Loucy (cell line): ENCODE measurements at regions not wholly inside any gene's neighbourhood (a gene's known extent, or its start where the extent isn't known, plus 50 kb on each side); places are given as distances from the start of the nearest gene placed in this dataset.

Experiments used
- H2AFZ ChIP-seq: fragments of 200-600 bp; sonication (generic); 2 replicates; pipeline ENCODE4 v1.6.0; 2016; ENCODE audit warnings: antibody characterized with exemption, mild to moderate bottlenecking, low read length, moderate library complexity
- H3F3A ChIP-seq: fragments of 200-600 bp; 2 replicates; pipeline ENCODE4 v1.6.0; 2016; ENCODE audit warnings: antibody characterized with exemption, low read depth, mild to moderate bottlenecking
- H3K27me3 ChIP-seq: fragments of 200-600 bp; sonication (generic); 2 replicates; pipeline ENCODE4 v1.6.1; 2014; ENCODE audit warnings: low read length, mild to moderate bottlenecking; ENCODE audit not compliant: insufficient read depth, poor library complexity, severe bottlenecking
- H3K36me3 ChIP-seq: fragments of 200-600 bp; sonication (generic); 2 replicates; pipeline ENCODE4 v1.6.1; 2016; ENCODE audit warnings: low read length; ENCODE audit not compliant: insufficient read depth
- H3K4me1 ChIP-seq: fragments of 200-600 bp; sonication (generic); 2 replicates; pipeline ENCODE4 v1.5.1; 2014; ENCODE audit warnings: low read length, mild to moderate bottlenecking; ENCODE audit not compliant: insufficient read depth, poor library complexity, severe bottlenecking
- H3K4me2 ChIP-seq: fragments of 200-600 bp; sonication (generic); 2 replicates; pipeline ENCODE4 v1.6.0; 2014; ENCODE audit warnings: antibody characterized with exemption, low read length, low read depth, mild to moderate bottlenecking; ENCODE audit not compliant: poor library complexity, severe bottlenecking
- H3K4me3 ChIP-seq: fragments of 200-600 bp; sonication (generic); 2 replicates; pipeline ENCODE4 v1.5.1; 2014; ENCODE audit warnings: low read length, mild to moderate bottlenecking, mixed read lengths; ENCODE audit not compliant: poor library complexity, severe bottlenecking
- H3K79me2 ChIP-seq: fragments of 200-600 bp; sonication (generic); 2 replicates; pipeline ENCODE4 v1.6.1; 2014; ENCODE audit warnings: low read length; ENCODE audit not compliant: insufficient read depth
- H3K9ac ChIP-seq: fragments of 200-600 bp; sonication (generic); 2 replicates; pipeline ENCODE4 v1.6.0; 2014; ENCODE audit warnings: mild to moderate bottlenecking, low read depth, low read length, moderate library complexity; ENCODE audit not compliant: poor library complexity, severe bottlenecking
- H3K9me2 ChIP-seq: fragments of 200-600 bp; sonication (generic); replicated peaks from 2 replicates; pipeline ENCODE4 v1.6.1; 2016; ENCODE audit warnings: low read depth, low read length, mixed read lengths
- H3K9me3 ChIP-seq: fragments of 200-600 bp; sonication (generic); 2 replicates; pipeline ENCODE4 v1.6.1; 2014; ENCODE audit warnings: mild to moderate bottlenecking, antibody characterized with exemption, low read length, low read depth; ENCODE audit not compliant: insufficient read depth
- H4K20me1 ChIP-seq: fragments of 200-600 bp; sonication (generic); 2 replicates; pipeline ENCODE4 v1.6.0; 2014; ENCODE audit warnings: antibody characterized with exemption, low read length, mild to moderate bottlenecking; ENCODE audit not compliant: insufficient read depth, poor library complexity, severe bottlenecking
- CTCF ChIP-seq: fragments of 200-600 bp; sonication (generic); conservative IDR thresholded peaks from 2 replicates; pipeline ENCODE4 v1.5.1; 2014; ENCODE audit warnings: mild to moderate bottlenecking, antibody characterized with exemption, low read length
- EZH2phosphoT487 ChIP-seq: fragments of 200-600 bp; IDR thresholded peaks from 2 replicates; pipeline ENCODE4 v1.6.1; 2018; ENCODE audit warnings: antibody characterized with exemption, mild to moderate bottlenecking, moderate library complexity, borderline replicate concordance

- no peak for TF ChIP-seq EZH2phosphoT487
- no peak for TF ChIP-seq CTCF
- H3K9me3 ChIP-seq: no peaks in the 10 kb centered on the region
- no peak overlapping the region for H2AFZ ChIP-seq
- no peaks in the 10 kb centered on the region for H3K27me3 ChIP-seq
- H3K4me2 ChIP-seq: no peak overlapping the region
- H3K4me1 ChIP-seq: no peaks in the 10 kb centered on the region
- H3K9me2 ChIP-seq: no peaks in the 10 kb centered on the region
- H3K79me2 ChIP-seq: no peaks in the 10 kb centered on the region
- no peaks in the 10 kb centered on the region for H3K36me3 ChIP-seq
- no peaks in the 10 kb centered on the region for H3F3A ChIP-seq
- H4K20me1 ChIP-seq: no peaks in the 10 kb centered on the region
- no peak overlapping the region for H3K4me3 ChIP-seq
- no peak overlapping the region for H3K9ac ChIP-seq
Observed at GRCh38 chr14:54301359-54301758, 95.4 kb upstream of the CDKN3 start.

- Histone ChIP-seq H3K9me2 (no peaks in the 10 kb centered on the region), H3K4me3 (no peak overlapping the region), H3F3A (no peaks in the 10 kb centered on the region), H3K9ac (no peak overlapping the region), H4K20me1 (no peaks in the 10 kb centered on the region), H2AFZ (no peak overlapping the region), H3K4me1 (no peaks in the 10 kb centered on the region), H3K4me2 (no peak overlapping the region), H3K36me3 (no peaks in the 10 kb centered on the region), H3K27me3 (no peaks in the 10 kb centered on the region), H3K79me2 (no peaks in the 10 kb centered on the region), H3K9me3 (no peaks in the 10 kb centered on the region)
- TF ChIP-seq CTCF (no peak), EZH2phosphoT487 (no peak)
Observed at GRCh38 chr14:54306806-54307205, 90.0 kb upstream of the CDKN3 start.

GRCh38 chr14:54309615-54310014, 87.2 kb upstream of the CDKN3 start:
- no peaks in the 10 kb centered on the region for H3K36me3 ChIP-seq
- H3K4me1 ChIP-seq: no peaks in the 10 kb centered on the region
- H3F3A ChIP-seq: no peaks in the 10 kb centered on the region
- H3K9me2 ChIP-seq: no peaks in the 10 kb centered on the region
- no peak overlapping the region for H3K9ac ChIP-seq
- H3K27me3 ChIP-seq: no peaks in the 10 kb centered on the region
- no peak for TF ChIP-seq CTCF
- H3K4me3 ChIP-seq: no peak overlapping the region
- no peaks in the 10 kb centered on the region for H3K9me3 ChIP-seq
- no peaks in the 10 kb centered on the region for H3K79me2 ChIP-seq
- no peak overlapping the region for H3K4me2 ChIP-seq
- no peaks in the 10 kb centered on the region for H4K20me1 ChIP-seq
- peak overlapping the region; percentile 45; the same call in 1 of the 2 replicates for H2AFZ ChIP-seq
